ENCODE measurements at regions not wholly inside any gene's neighbourhood (a gene's known extent, or its start where the extent isn't known, plus 50 kb on each side); places are given as distances from the start of the nearest gene placed in this dataset.

GRCh38 chr18:57956491-57956890, 87.5 kb upstream of the NEDD4L start:
- DNase-seq (ENCODE audit: low read depth in 1 of 2, low spot score in 2 of 2) (no peak), FAIRE-seq (no peak)
- Histone ChIP-seq H2BK12ac (ENCODE audit: low read depth, low read length) (no peak overlapping the region), H4K5ac (ENCODE audit: insufficient read length, low read depth, low read length) (no peak overlapping the region), H3K4me1 (replicated peaks in 1 of 4; ENCODE audit: control insufficient read depth in 3 of 4, insufficient read depth in 4 of 4, low read length in 3 of 4) (peaks cover 0 to 3% (median 0%) of the 10 kb centered on the region in 4 experiments; a peak in 1 of 7 replicates), H2BK5ac (ENCODE audit: low read depth, low read length) (no peak overlapping the region), H4K91ac (replicated peaks; ENCODE audit: insufficient read length, low read length) (no peak overlapping the region), H2BK15ac (ENCODE audit: low read length) (no peak overlapping the region), H3K9ac (replicated peaks in 1 of 4; ENCODE audit: extremely low read depth in 1 of 4, low read depth in 3 of 4, low read length in 3 of 4) (no peak overlapping the region), H3K23me2 (ENCODE audit: low read depth, low read length) (no peaks in the 10 kb centered on the region), H2AK5ac (ENCODE audit: low read depth, low read length) (no peak overlapping the region), H3K56ac (replicated peaks; ENCODE audit: insufficient read length, low read depth, low read length) (no peak overlapping the region), H3K4me2 (ENCODE audit: insufficient read depth in 1 of 2, low read depth in 2 of 2, low read length in 2 of 2) (no peak overlapping the region), H3K4me3 (ENCODE audit: extremely low read depth in 1 of 4, insufficient read depth in 2 of 4, low read depth in 3 of 4, low read length in 4 of 4) (no peak overlapping the region), H3K4ac (replicated peaks; ENCODE audit: insufficient read length, low read depth, low read length) (no peak overlapping the region), H2BK20ac (ENCODE audit: low read length) (no peak overlapping the region), H4K20me1 (replicated peaks in 1 of 2; ENCODE audit: control insufficient read depth in 1 of 2, insufficient read depth in 2 of 2, low read length in 2 of 2) (no peaks in the 10 kb centered on the region), H3K79me1 (ENCODE audit: low read depth, low read length) (no peaks in the 10 kb centered on the region), H3K79me2 (ENCODE audit: control insufficient read depth in 1 of 2, insufficient read depth in 2 of 2, low read length in 2 of 2) (no peaks in the 10 kb centered on the region), H3K9me3 (ENCODE audit: insufficient read depth in 2 of 2, low read depth in 1 of 2, low read length in 1 of 2) (no peaks in the 10 kb centered on the region), H3K36me3 (ENCODE audit: control insufficient read depth in 2 of 4, insufficient read depth in 4 of 4, low read length in 3 of 4) (no peaks in the 10 kb centered on the region), H3K27me3 (replicated peaks in 1 of 4; ENCODE audit: control insufficient read depth in 3 of 4, extremely low read depth in 1 of 4, insufficient read depth in 3 of 4, low read length in 3 of 4) (no peaks in the 10 kb centered on the region), H4K8ac (ENCODE audit: extremely low read depth, insufficient read depth, low read length) (no peak overlapping the region), H3K23ac (ENCODE audit: insufficient read length) (no peak overlapping the region), H3K27ac (ENCODE audit: low read depth, low read length) (no peak overlapping the region), H2AFZ (ENCODE audit: low read length) (no peak overlapping the region), H3K18ac (ENCODE audit: extremely low read depth, low read length) (no peak overlapping the region), H2BK120ac (replicated peaks; ENCODE audit: low read depth, low read length) (no peak overlapping the region), H3K14ac (ENCODE audit: insufficient read length) (no peak overlapping the region)
- no peak for TF ChIP-seq TEAD4 (IDR thresholded peaks at IDR 0.05; ENCODE audit: low read depth, low read length)
- no peak for TF ChIP-seq SIRT6 (IDR thresholded peaks at IDR 0.05; ENCODE audit: low read length)
- no peak for TF ChIP-seq RBBP5 (IDR thresholded peaks at IDR 0.05; ENCODE audit: borderline replicate concordance, low read depth, low read length)
- TF ChIP-seq SP1 (IDR thresholded peaks at IDR 0.05; ENCODE audit: low read depth, low read length) = no peak
- TF ChIP-seq HDAC2 (IDR thresholded peaks at IDR 0.05; ENCODE audit: borderline replicate concordance in 1 of 2, low read depth in 2 of 2, low read length in 2 of 2) = no peak
- no peak for TF ChIP-seq GABPA (IDR thresholded peaks at IDR 0.05; ENCODE audit: borderline replicate concordance, insufficient read depth, low read length)
- no peak for TF ChIP-seq EP300 (IDR thresholded peaks at IDR 0.05; ENCODE audit: borderline replicate concordance in 1 of 2, low read depth in 2 of 2, low read length in 2 of 2)
- CTCF ChIA-PET (ENCODE audit: partially characterized antibody) = interaction anchor here (1.0 to 1.8 kb wide), 3 partner anchors 9 to 75 kb away, joined by 3 to 6 read pairs (median 4); no protein-coding TSS in a partner anchor
- POLR2A ChIA-PET (ENCODE audit: partially characterized antibody) = no interaction called here
- WGBS, 2 experiments (ENCODE audit: extremely low coverage in 1 of 2, insufficient coverage in 1 of 2, insufficient read length in 1 of 2, insufficient replicate concordance in 2 of 2, low coverage in 1 of 2, low lambda C conversion rate in 2 of 2, missing lambda C conversion rate in 1 of 2) = 74% methylated on average over 3 of the region's 3 CpGs; no CpG with 5 or more reads in 1 of the 2 experiments
